ENCODE measurements at regions not wholly inside any gene's neighbourhood (a gene's known extent, or its start where the extent isn't known, plus 50 kb on each side); places are given as distances from the start of the nearest gene placed in this dataset.
"Not testable (repeated sequence)": the region's sequence is repeated elsewhere in the genome, so short reads cannot be mapped to it uniquely, and the experiment has no call there.

DNA sequence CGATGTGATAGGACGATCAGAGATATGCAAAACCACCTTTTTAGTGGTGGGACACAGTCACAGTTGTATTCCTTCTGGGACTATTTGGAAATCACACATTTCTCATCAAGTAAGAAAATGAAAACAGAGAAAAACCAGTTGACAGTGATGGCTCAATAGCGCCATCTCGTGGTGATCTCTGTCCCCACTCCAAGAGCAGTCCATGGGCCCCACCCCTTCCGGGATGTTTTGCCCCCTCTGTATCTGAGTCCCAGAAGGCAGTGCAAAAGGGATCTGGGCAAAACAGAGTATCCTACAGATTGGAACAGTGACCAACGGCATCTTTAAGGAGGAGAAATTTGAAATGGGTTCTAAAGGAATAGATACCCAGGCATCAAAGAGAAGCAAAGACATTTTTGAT lies 155.5 kb downstream of the NPIPA8 start:
- not testable (repeated sequence) for H3K9me3 Mint-ChIP-seq (ENCODE audit: low read depth); H3K27me3 Mint-ChIP-seq; H3K27ac Mint-ChIP-seq; H3K4me3 Mint-ChIP-seq; H3K36me3 Mint-ChIP-seq; H3K4me1 Mint-ChIP-seq (ENCODE audit: low read depth)

DNA sequence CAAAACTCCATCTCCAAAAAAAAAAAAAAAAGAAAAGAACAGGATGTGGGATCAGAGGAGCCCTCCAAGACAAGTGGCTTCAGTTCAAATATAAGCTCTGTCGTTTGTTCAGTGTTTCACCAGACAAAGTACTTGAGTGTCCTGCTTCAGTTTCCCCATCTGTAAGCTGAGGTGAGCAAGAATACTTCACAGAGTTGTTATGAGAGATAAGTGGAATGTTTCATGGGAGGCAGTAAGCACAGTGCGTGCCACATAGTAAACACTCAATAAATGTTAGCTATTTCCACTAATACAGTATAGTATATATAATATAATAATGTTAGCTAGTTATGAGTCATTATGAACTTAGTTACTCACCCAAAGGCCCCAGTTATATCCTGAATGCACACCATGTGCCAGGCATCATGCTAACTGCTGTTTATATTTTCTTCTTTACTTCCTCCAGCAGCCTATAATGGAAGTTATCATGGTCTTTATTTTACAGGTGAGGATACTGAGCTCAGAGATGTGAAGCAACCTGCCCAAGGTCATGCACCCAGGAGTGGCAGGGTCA lies 162.5 kb downstream of the NPIPA8 start:
- H3K9me3 Mint-ChIP-seq (ENCODE audit: low read depth); H3K27me3 Mint-ChIP-seq; H3K4me1 Mint-ChIP-seq (ENCODE audit: low read depth); H3K36me3 Mint-ChIP-seq; H3K27ac Mint-ChIP-seq; H3K4me3 Mint-ChIP-seq: not testable (repeated sequence)

DNA sequence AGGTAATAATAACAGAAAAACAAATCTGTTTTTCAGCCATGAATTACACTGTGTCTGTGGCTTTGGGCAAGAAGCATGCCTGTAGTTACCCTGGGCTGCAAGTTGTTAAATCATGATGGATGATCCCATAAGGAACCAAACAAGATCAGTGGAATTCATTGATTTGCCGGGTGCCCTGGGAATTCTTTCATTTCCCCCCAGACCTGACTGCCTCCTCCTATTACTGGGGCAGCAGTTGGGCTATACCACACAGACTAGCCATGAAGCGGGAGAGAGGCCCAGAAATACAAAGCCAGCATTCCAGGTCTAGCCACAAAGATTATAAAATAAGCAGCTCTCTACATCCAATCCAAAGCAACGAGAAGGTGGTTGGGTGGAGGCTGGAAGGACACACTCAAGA lies 174.2 kb downstream of the NPIPA8 start:
- not testable (repeated sequence) for H3K4me3 Mint-ChIP-seq; H3K27me3 Mint-ChIP-seq; H3K27ac Mint-ChIP-seq; H3K36me3 Mint-ChIP-seq; H3K4me1 Mint-ChIP-seq (ENCODE audit: low read depth); H3K9me3 Mint-ChIP-seq (ENCODE audit: low read depth)

DNA sequence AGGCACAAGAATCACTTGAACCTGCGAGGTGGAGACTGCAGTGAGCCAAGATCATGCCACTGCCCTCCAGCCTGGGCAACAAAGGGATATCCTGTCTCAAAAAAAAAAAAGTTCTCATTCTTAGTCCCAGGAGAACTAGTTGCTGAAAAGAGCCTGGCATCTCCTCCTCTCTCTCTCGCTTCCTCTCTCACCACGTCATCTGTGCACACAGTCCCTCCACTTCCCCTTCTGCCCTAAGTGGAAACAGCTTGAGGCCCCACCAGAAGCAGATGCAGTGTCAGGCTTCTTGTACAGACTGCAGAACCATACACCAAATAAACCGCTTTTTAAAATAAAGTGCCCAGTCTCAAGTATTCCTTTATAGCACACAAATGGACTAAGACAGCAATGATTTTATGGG lies 175.3 kb downstream of the NPIPA8 start:
- H3K9me3 Mint-ChIP-seq (ENCODE audit: low read depth); H3K4me1 Mint-ChIP-seq (ENCODE audit: low read depth); H3K27me3 Mint-ChIP-seq; H3K27ac Mint-ChIP-seq; H3K36me3 Mint-ChIP-seq; H3K4me3 Mint-ChIP-seq: not testable (repeated sequence)

GRCh38 chr16:18159185-18159584 lies 177.4 kb downstream of the NPIPA8 start:
- H3K27me3 Mint-ChIP-seq; H3K36me3 Mint-ChIP-seq; H3K4me3 Mint-ChIP-seq; H3K4me1 Mint-ChIP-seq (ENCODE audit: low read depth); H3K27ac Mint-ChIP-seq; H3K9me3 Mint-ChIP-seq (ENCODE audit: low read depth): not testable (repeated sequence)

GRCh38 chr16:18157854-18158253 lies 178.7 kb downstream of the NPIPA8 start:
- not testable (repeated sequence) for H3K27ac Mint-ChIP-seq; H3K27me3 Mint-ChIP-seq; H3K9me3 Mint-ChIP-seq (ENCODE audit: low read depth); H3K4me3 Mint-ChIP-seq; H3K4me1 Mint-ChIP-seq (ENCODE audit: low read depth); H3K36me3 Mint-ChIP-seq

GRCh38 chr16:18152832-18153231 lies 183.7 kb downstream of the NPIPA8 start:
- not testable (repeated sequence) for H3K27ac Mint-ChIP-seq; H3K36me3 Mint-ChIP-seq; H3K27me3 Mint-ChIP-seq; H3K9me3 Mint-ChIP-seq (ENCODE audit: low read depth); H3K4me1 Mint-ChIP-seq (ENCODE audit: low read depth); H3K4me3 Mint-ChIP-seq

DNA sequence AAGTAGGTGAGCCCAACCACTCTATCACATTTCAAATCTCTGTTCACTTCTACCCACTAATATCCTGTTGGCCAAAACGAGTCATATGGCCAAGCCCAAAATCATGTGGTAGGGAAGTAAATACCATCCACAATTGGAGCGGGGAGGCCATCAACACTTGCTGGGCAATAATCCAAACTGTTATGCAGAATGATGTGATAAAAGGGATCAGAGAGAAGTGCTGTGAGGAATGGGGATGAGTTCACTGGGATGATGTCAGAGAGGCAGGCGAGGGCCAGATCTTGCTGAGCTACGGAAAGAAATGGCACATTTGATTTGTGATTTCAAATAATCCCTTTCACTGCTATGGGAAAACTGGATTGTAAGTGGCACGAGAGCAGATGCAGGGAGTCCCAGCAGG lies 188.4 kb downstream of the NPIPA8 start:
- H3K36me3 Mint-ChIP-seq; H3K9me3 Mint-ChIP-seq (ENCODE audit: low read depth); H3K4me1 Mint-ChIP-seq (ENCODE audit: low read depth); H3K27me3 Mint-ChIP-seq; H3K27ac Mint-ChIP-seq; H3K4me3 Mint-ChIP-seq: not testable (repeated sequence)

DNA sequence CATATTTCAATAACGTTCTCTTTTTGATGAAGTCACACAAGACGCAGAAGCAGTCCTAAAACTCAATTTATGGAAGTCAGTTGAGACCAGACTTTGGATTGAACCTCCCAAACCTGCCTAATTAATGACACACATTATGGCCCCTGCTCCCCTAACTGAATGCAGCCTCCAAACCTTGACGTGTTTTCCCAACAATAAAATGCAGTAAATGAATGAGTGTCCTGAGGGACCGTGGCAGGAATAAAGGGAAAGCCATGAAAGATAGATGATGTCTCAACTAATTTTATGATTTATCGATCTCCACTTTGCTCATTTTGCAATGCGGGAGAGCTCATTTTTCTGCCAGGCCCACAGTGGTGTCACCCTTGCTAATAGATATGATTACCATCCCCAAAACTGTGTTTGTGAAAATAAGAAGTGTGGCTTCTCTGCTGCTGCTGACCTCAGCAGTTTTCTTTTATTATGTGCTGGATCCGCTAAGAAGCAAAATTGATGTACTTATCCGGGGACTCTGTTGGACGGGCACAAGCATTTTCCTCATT lies 189.9 kb downstream of the NPIPA8 start:
- not testable (repeated sequence) for H3K4me3 Mint-ChIP-seq; H3K36me3 Mint-ChIP-seq; H3K9me3 Mint-ChIP-seq (ENCODE audit: low read depth); H3K27me3 Mint-ChIP-seq; H3K27ac Mint-ChIP-seq; H3K4me1 Mint-ChIP-seq (ENCODE audit: low read depth)

GRCh38 chr16:18142066-18142465 lies 194.5 kb downstream of the NPIPA8 start:
- H3K4me3 Mint-ChIP-seq; H3K27me3 Mint-ChIP-seq; H3K36me3 Mint-ChIP-seq; H3K9me3 Mint-ChIP-seq (ENCODE audit: low read depth); H3K4me1 Mint-ChIP-seq (ENCODE audit: low read depth); H3K27ac Mint-ChIP-seq: not testable (repeated sequence)

GRCh38 chr16:18136288-18136687 lies 200.2 kb downstream of the NPIPA8 start:
- not testable (repeated sequence) for H3K36me3 Mint-ChIP-seq; H3K9me3 Mint-ChIP-seq (ENCODE audit: low read depth); H3K27me3 Mint-ChIP-seq; H3K4me3 Mint-ChIP-seq; H3K4me1 Mint-ChIP-seq (ENCODE audit: low read depth); H3K27ac Mint-ChIP-seq

- not testable (repeated sequence) for H3K27ac Mint-ChIP-seq; H3K4me3 Mint-ChIP-seq; H3K9me3 Mint-ChIP-seq (ENCODE audit: low read depth); H3K36me3 Mint-ChIP-seq; H3K4me1 Mint-ChIP-seq (ENCODE audit: low read depth); H3K27me3 Mint-ChIP-seq
These were observed 201.5 kb downstream of the NPIPA8 start for GRCh38 chr16:18135024-18135423.

- not testable (repeated sequence) for H3K4me1 Mint-ChIP-seq (ENCODE audit: low read depth); H3K36me3 Mint-ChIP-seq; H3K27me3 Mint-ChIP-seq; H3K9me3 Mint-ChIP-seq (ENCODE audit: low read depth); H3K27ac Mint-ChIP-seq; H3K4me3 Mint-ChIP-seq
These were observed 204.9 kb downstream of the NPIPA8 start for GRCh38 chr16:18131587-18131986.

- H3K4me1 Mint-ChIP-seq (ENCODE audit: low read depth); H3K36me3 Mint-ChIP-seq; H3K4me3 Mint-ChIP-seq; H3K27ac Mint-ChIP-seq; H3K9me3 Mint-ChIP-seq (ENCODE audit: low read depth); H3K27me3 Mint-ChIP-seq: not testable (repeated sequence)
These were observed 205.9 kb downstream of the NPIPA8 start for GRCh38 chr16:18130478-18131120.

DNA sequence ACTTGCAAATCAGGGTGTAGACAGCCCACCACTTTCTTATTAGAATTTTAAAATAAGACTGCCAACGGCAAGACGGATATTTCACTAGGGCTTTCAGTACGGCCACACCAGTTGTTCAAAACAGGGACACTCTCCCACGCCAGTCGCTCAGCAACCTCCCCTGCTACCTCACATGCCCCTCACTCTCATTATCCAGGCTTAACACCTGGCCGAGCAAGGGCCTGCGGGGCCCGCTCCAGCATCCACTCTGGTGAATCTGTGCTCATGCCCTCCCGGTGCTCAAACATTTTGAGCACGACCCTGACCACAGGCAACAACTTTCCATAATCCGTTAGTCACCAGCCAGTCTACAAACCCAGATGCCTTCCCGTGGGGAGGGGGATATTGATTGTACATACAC lies 209.5 kb downstream of the NPIPA8 start:
- not testable (repeated sequence) for H3K4me1 Mint-ChIP-seq (ENCODE audit: low read depth); H3K36me3 Mint-ChIP-seq; H3K9me3 Mint-ChIP-seq (ENCODE audit: low read depth); H3K27me3 Mint-ChIP-seq; H3K4me3 Mint-ChIP-seq; H3K27ac Mint-ChIP-seq

- H3K36me3 Mint-ChIP-seq; H3K4me3 Mint-ChIP-seq; H3K27ac Mint-ChIP-seq; H3K9me3 Mint-ChIP-seq (ENCODE audit: low read depth); H3K27me3 Mint-ChIP-seq; H3K4me1 Mint-ChIP-seq (ENCODE audit: low read depth): not testable (repeated sequence)
These were observed 217.4 kb downstream of the NPIPA8 start for GRCh38 chr16:18119092-18119491.

Measured in activated naive CD8-positive, alpha-beta T cell (primary cell).